HepG2 (cell line): ENCODE measurements at regions not wholly inside any gene's neighbourhood (a gene's known extent, or its start where the extent isn't known, plus 50 kb on each side); places are given as distances from the start of the nearest gene placed in this dataset.

Source experiments
- ATAC-seq: fragments of 200-7000 bp; cut with Tn5 transposase; 3 replicates; pipeline ENCODE4 v1.9.1; 2020; ENCODE audit warnings: mild to moderate bottlenecking, moderate library complexity
- BruUV-seq: library from RNA; stranded (reverse); fragments of 400-500 nt; replicated peaks from 2 replicates; lab custom pipeline; 2021; lab: Mats Ljungman, UMichigan
- CTCF ChIA-PET: fragments of 300-600 bp; formaldehyde crosslinking; extraction: SDS; loops from one replicate; lab custom pipeline; 2021; ENCODE audit warnings: low total read pairs, inconsistent platforms, low intra/inter-chr PET ratio; lab: Yijun Ruan, JAX
- POLR2A ChIA-PET: fragments of 350-600 bp; sonication (Branson Sonifier 250); formaldehyde crosslinking; loops from one replicate; lab custom pipeline; 2020; ENCODE audit warnings: antibody characterized with exemption, inconsistent platforms; lab: Yijun Ruan, JAX
- DNase-seq: peaks from one replicate; pipeline ENCODE4 v3.0.0-alpha.2; 2015; ENCODE audit warnings: low spot score
- FAIRE-seq: peaks from 3 replicates; lab custom pipeline; 2011; peaks lifted over from hg19 to GRCh38; lab: Jason Lieb, UNC
- H2AFZ ChIP-seq: one replicate; pipeline ENCODE4 v1.6.1; 2011; ENCODE audit warnings: low read length, inconsistent platforms
- H3K27ac ChIP-seq: fragments of 300-600 bp; 3 replicates; pipeline ENCODE4 v1.8.0; 2011; ENCODE audit warnings: mixed run types, mild to moderate bottlenecking, mixed read lengths, low read length, inconsistent platforms; ENCODE audit not compliant: insufficient read depth; ENCODE audit errors: extremely low read length
- H3K27me3 ChIP-seq, 2 experiments: fragments of 200-600 bp in 1 of 2; 2 replicates in 1 of 2; 3 replicates in 1 of 2; pipeline versions ENCODE4 v1.6.0 to v1.8.0; 2011; ENCODE audit warnings: low read length in 2 of 2, mild to moderate bottlenecking in 2 of 2, moderate library complexity in 2 of 2, inconsistent platforms in 1 of 2; ENCODE audit not compliant: insufficient read depth in 2 of 2, control insufficient read depth in 1 of 2
- H3K36me3 ChIP-seq, 2 experiments: fragments of 200-600 bp in 1 of 2; replicated peaks in 1 of 2; 2 replicates in 1 of 2; 3 replicates in 1 of 2; pipeline versions ENCODE4 v1.5.1 to v1.8.0; 2011; ENCODE audit warnings: low read length in 2 of 2, inconsistent platforms in 1 of 2; ENCODE audit not compliant: insufficient read depth in 2 of 2, control insufficient read depth in 1 of 2
- H3K4me1 ChIP-seq: 2 replicates; pipeline ENCODE4 v1.5.1; 2012; ENCODE audit warnings: low read length, inconsistent platforms; ENCODE audit not compliant: insufficient read depth
- H3K4me2 ChIP-seq: 2 replicates; pipeline ENCODE4 v1.6.0; 2011; ENCODE audit warnings: low read depth, low read length, inconsistent platforms
- H3K4me3 ChIP-seq, 3 experiments: fragments of 200-600 bp in 1 of 3; sonication (generic), shearing (Covaris generic) in 1 of 3; replicated peaks in 1 of 3; 2 replicates each; pipeline ENCODE4 v1.5.1; 2011 to 2016; ENCODE audit warnings: low read length in 3 of 3, inconsistent platforms in 2 of 3, low read depth in 2 of 3, mild to moderate bottlenecking in 2 of 3, control low read depth in 1 of 3, mixed read lengths in 1 of 3; ENCODE audit not compliant: insufficient read depth in 1 of 3
- H3K79me2 ChIP-seq: one replicate; pipeline ENCODE4 v1.6.1; 2011; ENCODE audit warnings: low read length, inconsistent platforms; ENCODE audit not compliant: insufficient read depth
- H3K9ac ChIP-seq: 2 replicates; pipeline ENCODE4 v1.6.0; 2011; ENCODE audit warnings: mild to moderate bottlenecking, low read depth, low read length, inconsistent platforms; ENCODE audit not compliant: insufficient read depth
- H3K9me3 ChIP-seq: 2 replicates; pipeline ENCODE4 v1.5.1; 2012; ENCODE audit warnings: mild to moderate bottlenecking, low read length
- H4K20me1 ChIP-seq: 2 replicates; pipeline ENCODE4 v1.6.0; 2011; ENCODE audit warnings: inconsistent platforms, mild to moderate bottlenecking, low read length, moderate library complexity; ENCODE audit not compliant: insufficient read depth
- AHDC1 ChIP-seq: sonication (generic); formaldehyde crosslinking; IDR thresholded peaks from 2 replicates; pipeline ENCODE4 v1.5.1; 2020; ENCODE audit warnings: mild to moderate bottlenecking, missing genetic modification reagents, borderline replicate concordance
- BCLAF1 ChIP-seq: fragments of 450-650 bp; IDR thresholded peaks from 2 replicates; pipeline ENCODE4 v1.6.1; 2017; ENCODE audit warnings: mild to moderate bottlenecking
- CREB1 ChIP-seq, 2 experiments: fragments of 450-650 bp in 1 of 2; IDR thresholded peaks; 2 replicates each; pipeline ENCODE4 v1.6.1; 2016 to 2017; ENCODE audit warnings: control low read depth in 1 of 2, mild to moderate bottlenecking in 1 of 2, missing compliant biosample characterization in 1 of 2, missing genetic modification characterization in 1 of 2
- IRX3 ChIP-seq: sonication (generic); formaldehyde crosslinking; IDR thresholded peaks from 2 replicates; pipeline ENCODE4 v1.8.1; 2023; ENCODE audit warnings: mild to moderate bottlenecking, low read depth, missing genetic modification reagents, borderline replicate concordance
- PHF8 ChIP-seq: sonication (generic); formaldehyde crosslinking; IDR thresholded peaks from 2 replicates; pipeline ENCODE4 v1.5.0; 2020; ENCODE audit warnings: missing genetic modification reagents
- PITX1 ChIP-seq: sonication (generic); formaldehyde crosslinking; IDR thresholded peaks from 2 replicates; pipeline ENCODE4 v1.5.1; 2020; ENCODE audit warnings: mild to moderate bottlenecking, missing genetic modification reagents
- PRMT3 ChIP-seq: sonication (generic); formaldehyde crosslinking; IDR thresholded peaks from 2 replicates; pipeline ENCODE4 v1.8.1; 2022; ENCODE audit warnings: low read depth, mild to moderate bottlenecking, moderate library complexity, missing genetic modification reagents, borderline replicate concordance
- SPEN ChIP-seq: sonication (generic); formaldehyde crosslinking; IDR thresholded peaks from 2 replicates; pipeline ENCODE4 v1.5.1; 2020; ENCODE audit warnings: low read depth, mild to moderate bottlenecking, missing genetic modification reagents
- SUZ12 ChIP-seq: fragments of 150-350 bp; IDR thresholded peaks from 2 replicates; pipeline ENCODE4 v1.6.1; 2014; ENCODE audit warnings: low read depth, low read length
- XRCC5 ChIP-seq: fragments of 200-400 bp; formaldehyde crosslinking; optimal IDR thresholded peaks from 2 replicates; pipeline ENCODE3; 2017; ENCODE audit warnings: mild to moderate bottlenecking, low read length
- ZNF343 ChIP-seq: sonication (generic); formaldehyde crosslinking; IDR thresholded peaks from 2 replicates; pipeline ENCODE4 v1.4.0; 2020; ENCODE audit warnings: mild to moderate bottlenecking, missing genetic modification reagents
- ZNF761 ChIP-seq: sonication (generic); formaldehyde crosslinking; conservative IDR thresholded peaks from 2 replicates; pipeline ENCODE4 v1.4.0; 2020; ENCODE audit warnings: mild to moderate bottlenecking, missing genetic modification reagents
- ZNF879 ChIP-seq: sonication (generic); formaldehyde crosslinking; IDR thresholded peaks from 2 replicates; pipeline ENCODE4 v1.8.1; 2023; ENCODE audit warnings: missing genetic modification reagents
- WGBS: methylation state at CpG from one replicate; pipeline ENCODE4 v1.1.6; 2017; ENCODE audit warnings: low lambda C conversion rate; 5-methylcytosine and 5-hydroxymethylcytosine counted together
- in situ Hi-C: cut with HindIII; loops from 2 replicates; pipeline ENCODE4 v1.10.0; 2017; ENCODE audit warnings: low pct_unique_long_range_greater_than_20kb; ENCODE audit not compliant: extremely low pct_ligation_motif_present
- intact Hi-C: fragments of 100-400 bp; cut with micrococcal nuclease; formaldehyde crosslinking; loops from one replicate; pipeline ENCODE4 v1.10.0; 2022; ENCODE audit not compliant: unreplicated experiment
- TF ChIP-seq, protein P1 (sequence below): sonication (generic); formaldehyde crosslinking; IDR thresholded peaks from 2 replicates; pipeline ENCODE4 v1.8.0; 2023; ENCODE audit warnings: mild to moderate bottlenecking, missing genetic modification reagents
- TF ChIP-seq, protein P2 (sequence below): sonication (generic); formaldehyde crosslinking; IDR thresholded peaks from 2 replicates; pipeline ENCODE4 v1.5.0; 2020; ENCODE audit warnings: mild to moderate bottlenecking, missing genetic modification reagents, moderate library complexity

DNA sequence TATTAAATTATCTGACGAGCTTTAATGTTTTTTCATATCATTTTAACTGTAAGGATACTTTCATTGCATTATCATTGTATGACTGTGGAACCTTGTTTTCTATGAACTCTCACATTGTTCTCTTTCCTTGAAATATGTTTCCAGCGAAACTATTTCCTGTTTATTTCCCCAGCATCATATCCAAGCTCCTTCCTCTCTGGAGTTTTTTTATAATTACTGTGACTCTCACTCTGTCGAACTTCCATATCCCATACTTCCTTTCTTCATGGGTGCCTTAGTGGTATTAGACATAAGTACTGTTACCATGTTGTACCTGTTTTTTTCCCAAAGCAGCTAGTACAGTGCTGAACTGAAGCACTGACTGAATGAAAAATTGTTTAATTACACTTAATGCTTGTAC is 373.6 kb upstream of the CNTN3 start:
- H3K9ac ChIP-seq = no peak overlapping the region
- in situ Hi-C loops (no loop called here), intact Hi-C loops (no loop called here)
- H2AFZ ChIP-seq = no peak overlapping the region
- ChIA-PET CTCF (no interaction called here), POLR2A (no interaction called here)
- H3K4me2 ChIP-seq = no peak overlapping the region
- FAIRE-seq (no peak), ATAC-seq (no peak), DNase-seq (no peak)
- no peaks in the 10 kb centered on the region for H4K20me1 ChIP-seq
- BruUV-seq = no TSS peak
- no peak overlapping the region for H3K27ac ChIP-seq
- H3K36me3 ChIP-seq = no peaks in the 10 kb centered on the region
- H3K79me2 ChIP-seq = no peaks in the 10 kb centered on the region
- no peaks in the 10 kb centered on the region for H3K9me3 ChIP-seq
- H3K4me3 ChIP-seq = no peak overlapping the region
- H3K4me1 ChIP-seq = no peaks in the 10 kb centered on the region
- under 1% methylated on average over 3 of the region's 3 CpGs for WGBS
- H3K27me3 ChIP-seq = no peaks in the 10 kb centered on the region
- no peak for TF ChIP-seq PRMT3 (CRISPR knock-in tag)
- no peak for TF ChIP-seq SUZ12
- TF ChIP-seq SPEN (CRISPR knock-in tag) = no peak
- TF ChIP-seq XRCC5 = no peak
- TF ChIP-seq PHF8 = no peak
- TF ChIP-seq CREB1 (IDR thresholded peaks at IDR 0.05) = no peak
- no peak for TF ChIP-seq CREB1 (CRISPR knock-in tag; IDR thresholded peaks at IDR 0.05)
- no peak for TF ChIP-seq IRX3 (CRISPR knock-in tag)
- TF ChIP-seq, protein P1, sequence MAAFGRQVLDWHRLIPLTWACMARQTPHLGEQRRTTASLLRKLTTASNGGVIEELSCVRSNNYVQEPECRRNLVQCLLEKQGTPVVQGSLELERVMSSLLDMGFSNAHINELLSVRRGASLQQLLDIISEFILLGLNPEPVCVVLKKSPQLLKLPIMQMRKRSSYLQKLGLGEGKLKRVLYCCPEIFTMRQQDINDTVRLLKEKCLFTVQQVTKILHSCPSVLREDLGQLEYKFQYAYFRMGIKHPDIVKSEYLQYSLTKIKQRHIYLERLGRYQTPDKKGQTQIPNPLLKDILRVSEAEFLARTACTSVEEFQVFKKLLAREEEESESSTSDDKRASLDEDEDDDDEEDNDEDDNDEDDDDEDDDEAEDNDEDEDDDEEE (CRISPR knock-in tag) = no peak
- no peak for TF ChIP-seq ZNF761
- TF ChIP-seq ZNF879 = no peak
- TF ChIP-seq ZNF343 (CRISPR knock-in tag) = no peak
- TF ChIP-seq AHDC1 (CRISPR knock-in tag) = no peak
- TF ChIP-seq, protein P2, sequence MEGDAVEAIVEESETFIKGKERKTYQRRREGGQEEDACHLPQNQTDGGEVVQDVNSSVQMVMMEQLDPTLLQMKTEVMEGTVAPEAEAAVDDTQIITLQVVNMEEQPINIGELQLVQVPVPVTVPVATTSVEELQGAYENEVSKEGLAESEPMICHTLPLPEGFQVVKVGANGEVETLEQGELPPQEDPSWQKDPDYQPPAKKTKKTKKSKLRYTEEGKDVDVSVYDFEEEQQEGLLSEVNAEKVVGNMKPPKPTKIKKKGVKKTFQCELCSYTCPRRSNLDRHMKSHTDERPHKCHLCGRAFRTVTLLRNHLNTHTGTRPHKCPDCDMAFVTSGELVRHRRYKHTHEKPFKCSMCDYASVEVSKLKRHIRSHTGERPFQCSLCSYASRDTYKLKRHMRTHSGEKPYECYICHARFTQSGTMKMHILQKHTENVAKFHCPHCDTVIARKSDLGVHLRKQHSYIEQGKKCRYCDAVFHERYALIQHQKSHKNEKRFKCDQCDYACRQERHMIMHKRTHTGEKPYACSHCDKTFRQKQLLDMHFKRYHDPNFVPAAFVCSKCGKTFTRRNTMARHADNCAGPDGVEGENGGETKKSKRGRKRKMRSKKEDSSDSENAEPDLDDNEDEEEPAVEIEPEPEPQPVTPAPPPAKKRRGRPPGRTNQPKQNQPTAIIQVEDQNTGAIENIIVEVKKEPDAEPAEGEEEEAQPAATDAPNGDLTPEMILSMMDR (CRISPR knock-in tag) = no peak
- TF ChIP-seq PITX1 (CRISPR knock-in tag) = no peak
- TF ChIP-seq BCLAF1 = no peak
